Left lung (tissue), 4 donors: ENCODE measurements at regions not wholly inside any gene's neighbourhood (a gene's known extent, or its start where the extent isn't known, plus 50 kb on each side); places are given as distances from the start of the nearest gene placed in this dataset.
A peak's percentile ranks its signal among the peaks of the same experiment; 100 is the strongest.

ENCODE experiments used
- ATAC-seq: fragments of 200-7000 bp; cut with Tn5 transposase; one replicate; pipeline ENCODE4 v1.9.1; 2020; ENCODE audit warnings: moderate library complexity
- DNase-seq, 4 donors: peaks; one replicate each; pipeline ENCODE4 v3.0.0-alpha.2; 2013 to 2020
- H3K27ac ChIP-seq, 2 donors: fragments of 200-600 bp; sonication (generic) in 1 of 2; one replicate each; pipeline versions ENCODE4 v1.5.0 to v1.8.0; 2020 to 2021
- H3K27me3 ChIP-seq, 2 donors: fragments of 200-600 bp; sonication (generic) in 1 of 2; one replicate each; pipeline versions ENCODE4 v1.5.0 to v1.8.0; 2020 to 2021
- H3K36me3 ChIP-seq, 2 donors: fragments of 200-600 bp; sonication (generic) in 1 of 2; one replicate each; pipeline versions ENCODE4 v1.5.0 to v1.8.0; 2020 to 2021
- H3K4me1 ChIP-seq, 2 donors: fragments of 200-600 bp; one replicate each; pipeline ENCODE4 v1.8.0; 2021
- H3K4me3 ChIP-seq, 2 donors: fragments of 200-600 bp; sonication (generic) in 1 of 2; one replicate each; pipeline versions ENCODE4 v1.5.0 to v1.8.0; 2020 to 2021; ENCODE audit warnings: mild to moderate bottlenecking in 1 of 2
- H3K9me3 ChIP-seq, 2 donors: fragments of 200-600 bp; sonication (generic) in 1 of 2; one replicate each; pipeline versions ENCODE4 v1.5.0 to v1.8.0; 2020 to 2021
- CTCF ChIP-seq, 2 donors: fragments of 200-600 bp; sonication (generic) in 1 of 2; IDR thresholded peaks; one replicate each; pipeline versions ENCODE4 v1.5.0 to v1.8.0; 2021; ENCODE audit warnings: antibody characterized with exemption in 2 of 2
- intact Hi-C, 2 donors: fragments of 100-400 bp; cut with DNase I; formaldehyde crosslinking; loops; one replicate each; pipeline versions ENCODE4 v1.11.2 to v1.14.2; 2022
- donor health status: DM: no; HTN: yes; CAD: no.
- donor health status: DM: no; HTN: no; CAD: no.

- ATAC-seq: no peak
- Histone ChIP-seq H3K36me3 (no peaks in the 10 kb centered on the region), H3K4me1 (no peaks in the 10 kb centered on the region), H3K4me3 (no peak overlapping the region), H3K9me3 (peaks cover 0 to 3% of the 10 kb centered on the region in 2 donors), H3K27me3 (peaks cover 0 to 20% of the 10 kb centered on the region in 2 donors), H3K27ac (no peak overlapping the region)
- peak in 2 of 4 donors; percentile 28 for DNase-seq
- TF ChIP-seq CTCF (IDR thresholded peaks at IDR 0.05): no peak
- intact Hi-C loops: no loop called here
Observed at GRCh38 chr10:29204070-29204800, 84.6 kb upstream of the LYZL1 start.

GRCh38 chr10:29205787-29206186 lies 83.1 kb upstream of the LYZL1 start:
- no peak for TF ChIP-seq CTCF (IDR thresholded peaks at IDR 0.05)
- no peak for DNase-seq
- peaks cover 0 to 15% of the 10 kb centered on the region in 2 donors for H3K9me3 ChIP-seq
- no peaks in the 10 kb centered on the region for H3K36me3 ChIP-seq
- no peak overlapping the region for H3K4me3 ChIP-seq
- no peaks in the 10 kb centered on the region for H3K4me1 ChIP-seq
- intact Hi-C loops: no loop called here
- peaks cover 0 to 20% of the 10 kb centered on the region in 2 donors for H3K27me3 ChIP-seq
- H3K27ac ChIP-seq: no peak overlapping the region
- no peak for ATAC-seq

GRCh38 chr10:29208845-29209244 lies 80.0 kb upstream of the LYZL1 start:
- Histone ChIP-seq H3K9me3 (peaks cover 0 to 15% of the 10 kb centered on the region in 2 donors), H3K4me3 (no peak overlapping the region), H3K27me3 (peaks cover 0 to 8% of the 10 kb centered on the region in 2 donors), H3K27ac (no peak overlapping the region), H3K36me3 (no peaks in the 10 kb centered on the region), H3K4me1 (no peaks in the 10 kb centered on the region)
- DNase-seq (no peak), ATAC-seq (no peak)
- TF ChIP-seq CTCF (IDR thresholded peaks at IDR 0.05): no peak
- intact Hi-C loops: no loop called here

GRCh38 chr10:29209830-29210229 lies 79.0 kb upstream of the LYZL1 start:
- intact Hi-C loops: no loop called here
- no peak for ATAC-seq

More at GRCh38 chr10:29209830-29210229, 79.0 kb upstream of the LYZL1 start:
- Histone ChIP-seq H3K4me3 (no peak overlapping the region), H3K27me3 (peaks cover 0 to 7% of the 10 kb centered on the region in 2 donors), H3K27ac (no peak overlapping the region), H3K9me3 (peaks cover 0 to 15% of the 10 kb centered on the region in 2 donors), H3K4me1 (no peaks in the 10 kb centered on the region), H3K36me3 (no peaks in the 10 kb centered on the region)
- TF ChIP-seq CTCF (IDR thresholded peaks at IDR 0.05): no peak
- DNase-seq: no peak
